GM19238 (cell line): ENCODE measurements at regions not wholly inside any gene's neighbourhood (a gene's known extent, or its start where the extent isn't known, plus 50 kb on each side); places are given as distances from the start of the nearest gene placed in this dataset.
"Not testable (repeated sequence)": the region's sequence is repeated elsewhere in the genome, so short reads cannot be mapped to it uniquely, and the experiment has no call there.

Experiments
- DNase-seq: peaks from one replicate; pipeline ENCODE4 v3.0.0; 2011; ENCODE audit warnings: low spot score; ENCODE audit not compliant: insufficient read length

DNA sequence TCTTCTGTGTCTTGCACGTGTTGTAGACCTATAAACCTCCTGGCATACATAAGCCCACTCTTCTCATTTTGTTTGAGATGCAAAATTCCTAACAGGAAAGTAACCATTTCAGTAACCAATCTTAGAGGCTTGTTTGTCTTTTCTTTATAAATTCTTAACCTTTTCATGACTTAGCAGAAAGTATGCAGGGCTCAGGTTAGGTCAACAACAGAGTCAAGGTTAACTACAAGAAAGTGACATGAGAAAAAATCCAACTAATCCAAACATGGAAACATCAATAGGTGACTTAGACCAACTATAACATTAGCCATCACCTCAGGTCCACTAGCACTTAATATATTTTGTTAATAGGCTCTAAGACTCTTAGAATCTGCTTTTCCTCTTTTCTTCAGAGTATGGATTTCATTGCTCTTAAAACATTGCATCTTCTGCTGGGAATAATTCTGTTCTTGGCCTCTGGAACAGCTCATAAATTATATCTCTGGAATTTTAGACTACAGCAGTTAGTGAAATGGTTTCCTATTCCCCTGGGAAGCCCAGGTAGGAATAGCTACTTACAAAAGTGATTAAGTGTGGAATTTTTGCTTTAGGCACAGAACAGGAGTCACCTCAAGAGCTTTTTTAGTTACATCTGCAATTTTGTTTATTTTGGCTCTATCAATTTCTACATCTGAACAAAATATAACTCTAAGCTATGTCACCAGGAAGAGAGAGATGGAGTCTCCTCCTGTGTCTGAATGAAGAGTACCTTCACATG lies 155.3 kb upstream of the ANKRD55 start:
- no peak for DNase-seq

DNA sequence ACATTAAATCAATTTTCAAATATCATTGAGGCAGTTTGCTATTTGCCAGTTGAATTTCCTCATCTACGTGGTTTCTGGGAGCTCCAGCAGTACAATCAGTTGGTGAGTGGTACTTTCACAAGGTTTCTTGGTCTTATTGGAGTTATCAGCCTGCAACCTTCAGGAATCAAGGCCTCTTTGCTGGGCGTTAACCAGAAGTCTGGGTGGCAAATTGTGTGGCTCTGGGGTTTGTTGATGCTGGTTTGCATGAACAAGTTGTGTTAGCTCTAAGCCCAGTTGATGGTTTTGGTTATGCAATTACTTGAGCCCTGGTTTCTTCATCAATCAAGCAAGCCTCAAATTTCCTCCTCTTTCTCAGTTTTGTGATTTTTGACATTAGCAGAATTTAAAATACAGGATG lies 152.9 kb upstream of the ANKRD55 start:
- no peak for DNase-seq

DNA sequence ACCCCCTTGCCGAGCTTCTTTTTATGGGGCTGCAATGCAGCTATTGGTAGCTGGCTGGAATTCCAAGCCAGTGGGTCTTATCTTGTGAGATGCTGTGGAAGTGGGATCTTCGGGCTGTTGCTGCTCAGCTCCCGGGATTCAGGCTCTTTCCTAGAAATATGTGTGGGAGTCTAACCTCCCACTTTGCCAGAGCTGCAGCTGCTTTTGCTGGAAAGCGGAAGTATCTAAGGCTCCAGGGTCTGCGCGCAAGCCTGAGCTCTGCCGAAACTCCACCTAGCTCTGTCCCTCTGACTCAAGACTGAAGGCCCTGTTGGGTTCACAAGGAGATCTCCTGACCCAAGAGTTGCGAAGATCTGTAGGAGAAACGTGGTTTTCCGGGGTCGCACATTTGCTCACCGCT lies 151.1 kb upstream of the ANKRD55 start:
- DNase-seq: no peak

DNA sequence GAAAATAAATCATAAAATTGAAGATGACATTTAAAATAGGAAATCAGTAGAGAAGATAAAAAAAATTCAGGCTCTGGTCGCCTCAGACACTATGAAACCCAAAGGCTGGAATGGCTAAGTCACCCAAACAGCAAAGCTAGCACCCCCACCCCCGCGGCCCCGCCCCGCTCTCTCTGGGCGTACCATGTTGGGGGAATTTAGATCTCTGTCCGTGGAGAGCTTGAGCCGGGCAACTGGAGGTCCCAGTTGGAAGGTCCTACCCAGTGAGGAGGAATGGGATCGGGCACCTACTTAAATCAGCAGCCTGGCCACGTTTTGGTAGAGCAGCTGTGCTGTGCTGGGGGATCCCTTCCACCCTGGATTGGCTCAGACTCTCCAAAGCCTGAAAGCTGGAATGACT lies 150.6 kb upstream of the ANKRD55 start:
- no peak for DNase-seq

GRCh38 chr5:56382896-56383295 lies 149.8 kb upstream of the ANKRD55 start:
- no peak for DNase-seq

- DNase-seq: no peak
These were observed 144.4 kb upstream of the ANKRD55 start for GRCh38 chr5:56377573-56377972.

- no peak for DNase-seq
These were observed 143.0 kb upstream of the ANKRD55 start for GRCh38 chr5:56376128-56376527.

DNA sequence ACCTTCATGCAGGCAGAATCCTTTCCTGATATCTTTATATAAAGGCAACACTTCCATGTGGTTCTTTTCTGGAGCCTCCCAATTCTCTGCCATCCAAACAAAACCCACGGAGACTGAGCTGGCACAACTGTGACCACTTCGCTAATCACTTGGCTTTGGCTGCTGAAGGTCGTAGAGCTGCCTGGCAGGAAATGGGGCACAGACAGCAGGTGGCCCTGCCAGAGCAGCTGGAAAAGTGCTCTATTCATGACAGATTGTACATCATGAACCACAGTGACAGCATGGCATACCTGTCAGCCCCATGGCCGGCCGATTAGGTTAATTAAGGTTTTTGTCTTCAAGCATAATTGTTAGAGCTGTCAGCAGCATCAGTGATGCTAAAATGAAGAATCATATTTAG lies 141.9 kb upstream of the ANKRD55 start:
- no peak for DNase-seq

DNA sequence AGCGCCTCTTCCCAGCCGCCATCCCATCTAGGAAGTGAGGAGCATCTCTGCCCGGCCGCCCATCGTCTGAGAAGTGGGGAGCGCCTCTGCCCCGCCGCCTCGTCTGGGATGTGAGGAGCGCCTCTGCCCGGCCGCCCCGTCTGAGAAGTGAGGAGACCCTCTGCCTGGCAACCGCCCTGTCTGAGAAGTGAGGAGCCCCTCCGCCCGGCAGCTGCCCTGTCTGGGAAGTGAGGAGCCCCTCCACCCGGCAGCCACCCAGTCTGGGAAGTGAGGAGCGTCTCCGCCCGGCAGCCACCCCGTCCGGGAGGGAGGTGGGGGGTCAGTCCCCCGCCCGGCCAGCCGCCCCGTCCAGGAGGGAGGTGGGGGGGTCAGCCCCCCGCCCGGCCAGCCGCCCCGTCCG lies 139.4 kb upstream of the ANKRD55 start:
- DNase-seq: not testable (repeated sequence)

DNA sequence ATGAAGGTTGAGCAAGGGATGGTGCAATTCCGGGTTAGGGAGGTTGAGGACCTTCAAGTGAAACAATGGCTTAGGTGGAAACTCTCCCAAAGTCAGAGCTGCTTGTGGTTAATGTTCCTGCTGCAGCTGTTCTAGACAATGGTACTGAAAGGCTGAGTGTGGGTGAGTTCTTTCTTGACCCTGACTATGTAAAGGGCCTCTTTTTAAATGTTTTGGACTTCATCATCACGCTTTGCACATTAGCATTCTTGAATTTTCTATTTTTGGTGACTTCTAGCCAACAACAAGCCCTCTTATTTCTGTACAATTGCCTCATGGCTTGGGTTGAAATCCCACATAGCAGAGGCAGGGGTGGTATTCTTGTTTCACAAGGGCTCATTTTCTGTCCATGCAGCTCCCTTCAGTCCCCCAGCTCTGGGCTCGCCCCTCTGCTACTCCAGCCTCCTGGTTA lies 136.3 kb upstream of the ANKRD55 start:
- DNase-seq: no peak

DNA sequence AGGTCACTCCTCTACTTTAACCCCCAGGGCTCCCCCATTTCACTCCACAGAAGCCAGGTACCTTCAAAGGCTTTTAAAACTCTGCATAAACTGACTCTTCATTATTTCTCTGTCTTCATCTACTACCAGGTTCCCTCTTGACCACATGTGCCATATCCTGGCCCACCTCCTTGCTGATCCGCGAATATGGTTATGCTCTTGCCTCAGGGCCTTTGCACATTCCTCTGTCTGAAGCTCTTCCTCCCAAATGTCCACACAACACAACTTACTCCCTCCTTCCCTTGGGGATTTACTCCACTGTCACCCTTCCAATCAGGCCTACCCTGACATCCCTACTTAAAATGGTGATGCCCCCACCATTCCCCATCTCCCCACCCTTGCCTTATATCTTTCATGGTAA lies 134.6 kb upstream of the ANKRD55 start:
- DNase-seq: no peak

DNA sequence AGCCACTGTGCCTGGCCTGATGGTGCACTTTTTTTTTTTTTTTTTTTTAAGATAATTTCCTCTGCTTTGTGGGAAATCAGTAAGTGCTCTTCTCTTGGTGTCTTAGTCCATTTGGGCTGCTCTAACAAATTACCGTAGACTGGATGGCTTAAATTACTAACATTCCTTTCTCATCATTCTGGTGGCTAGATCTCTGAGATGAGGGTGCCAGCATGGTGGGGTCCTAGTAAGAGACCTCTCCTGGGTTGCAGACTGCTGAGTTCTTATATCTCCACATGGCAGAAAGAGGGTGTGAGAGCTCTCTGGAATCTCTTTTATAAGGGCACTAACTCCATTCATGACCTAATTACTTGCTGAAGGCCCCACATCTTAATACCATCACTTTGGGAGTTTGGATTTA lies 133.9 kb upstream of the ANKRD55 start:
- no peak for DNase-seq

DNA sequence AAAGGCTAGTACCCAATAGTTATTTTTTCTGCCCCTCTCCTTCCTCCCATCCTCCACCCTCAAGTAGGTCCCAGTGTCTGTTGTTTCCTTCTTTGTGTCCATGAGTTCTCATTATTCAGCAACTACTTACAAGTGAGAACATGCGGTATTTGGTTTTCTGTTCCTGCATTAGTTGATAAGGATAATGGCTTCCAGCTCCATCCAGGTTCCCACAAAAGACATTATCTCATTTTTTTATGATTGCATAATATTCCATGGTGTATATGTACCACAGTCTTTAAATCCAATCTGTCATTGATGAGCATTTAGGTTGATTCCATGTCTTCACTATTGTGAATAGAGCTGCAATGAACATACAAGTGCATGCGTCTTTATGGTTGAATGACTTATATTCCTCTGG lies 128.3 kb upstream of the ANKRD55 start:
- no peak for DNase-seq

- no peak for DNase-seq
These were observed 127.7 kb upstream of the ANKRD55 start for GRCh38 chr5:56360816-56361215.

GRCh38 chr5:56359809-56360685 lies 126.9 kb upstream of the ANKRD55 start:
- DNase-seq: no peak

DNA sequence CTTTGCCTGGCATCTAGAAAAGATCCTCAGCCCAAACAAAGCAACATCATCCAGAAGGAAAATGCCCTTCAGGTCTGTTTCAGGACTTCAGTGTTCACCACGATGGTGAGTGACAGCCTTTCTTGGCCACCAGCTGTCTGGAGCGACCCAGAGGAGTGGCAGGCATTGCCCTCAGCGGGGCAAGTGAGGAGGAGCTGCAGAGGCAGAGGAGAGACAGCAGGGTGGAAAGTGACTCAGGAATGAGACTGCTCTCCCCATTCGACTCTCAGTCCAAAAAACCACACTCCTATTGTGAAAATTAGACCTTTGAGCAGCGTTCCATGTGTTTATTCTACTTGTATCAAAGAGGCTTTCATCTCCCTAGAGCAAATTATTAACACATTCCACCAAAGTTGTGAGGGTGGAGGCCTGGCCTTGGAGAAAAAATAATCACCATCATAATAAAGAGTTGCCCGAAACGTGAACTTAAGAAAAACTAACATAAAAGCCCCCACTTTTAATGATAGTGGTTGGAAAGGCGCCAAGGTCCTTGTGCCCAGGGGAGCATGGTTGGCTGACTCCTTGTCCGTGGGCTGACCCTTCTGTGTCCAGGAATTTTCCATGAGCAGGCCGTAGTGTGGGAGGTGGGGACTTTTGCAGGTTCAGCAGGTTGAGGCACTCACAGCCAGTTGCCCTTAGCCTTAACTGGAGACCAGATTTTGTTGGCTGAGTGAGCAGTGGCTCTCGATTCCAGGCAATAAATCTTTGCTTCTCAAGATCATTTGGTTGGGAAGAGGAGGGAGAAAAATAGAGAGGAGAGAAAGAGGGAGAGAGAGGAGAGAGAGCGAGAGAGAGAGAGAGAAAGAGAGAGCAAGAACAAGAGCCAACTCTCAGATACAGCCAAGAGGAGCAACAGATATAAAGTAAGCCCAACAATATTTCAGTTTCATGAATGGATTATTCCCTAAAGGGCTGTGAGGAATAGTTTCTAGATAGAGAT lies 125.9 kb upstream of the ANKRD55 start:
- no peak for DNase-seq

DNA sequence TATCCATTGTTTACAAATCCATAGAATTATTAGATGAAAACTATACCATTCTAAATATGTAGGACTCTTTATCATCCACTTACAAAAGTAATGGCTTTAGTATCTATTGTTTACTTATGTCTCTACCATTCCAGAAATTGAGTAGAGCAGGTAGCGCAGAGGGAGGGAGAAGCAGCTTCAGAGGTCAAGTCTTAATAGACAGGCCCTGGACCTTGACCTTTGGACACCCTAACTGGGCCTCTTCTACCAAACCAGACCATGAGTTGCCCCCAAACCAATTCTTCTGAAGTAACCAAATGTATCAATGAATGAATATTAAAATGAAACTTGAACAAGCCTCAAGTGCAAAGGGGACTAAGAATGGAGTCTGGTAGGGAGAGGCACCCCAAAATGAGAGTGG lies 124.9 kb upstream of the ANKRD55 start:
- no peak for DNase-seq

GRCh38 chr5:56357426-56357825 lies 124.3 kb upstream of the ANKRD55 start:
- DNase-seq: no peak

GRCh38 chr5:56356836-56357160 lies 123.7 kb upstream of the ANKRD55 start:
- no peak for DNase-seq

DNA sequence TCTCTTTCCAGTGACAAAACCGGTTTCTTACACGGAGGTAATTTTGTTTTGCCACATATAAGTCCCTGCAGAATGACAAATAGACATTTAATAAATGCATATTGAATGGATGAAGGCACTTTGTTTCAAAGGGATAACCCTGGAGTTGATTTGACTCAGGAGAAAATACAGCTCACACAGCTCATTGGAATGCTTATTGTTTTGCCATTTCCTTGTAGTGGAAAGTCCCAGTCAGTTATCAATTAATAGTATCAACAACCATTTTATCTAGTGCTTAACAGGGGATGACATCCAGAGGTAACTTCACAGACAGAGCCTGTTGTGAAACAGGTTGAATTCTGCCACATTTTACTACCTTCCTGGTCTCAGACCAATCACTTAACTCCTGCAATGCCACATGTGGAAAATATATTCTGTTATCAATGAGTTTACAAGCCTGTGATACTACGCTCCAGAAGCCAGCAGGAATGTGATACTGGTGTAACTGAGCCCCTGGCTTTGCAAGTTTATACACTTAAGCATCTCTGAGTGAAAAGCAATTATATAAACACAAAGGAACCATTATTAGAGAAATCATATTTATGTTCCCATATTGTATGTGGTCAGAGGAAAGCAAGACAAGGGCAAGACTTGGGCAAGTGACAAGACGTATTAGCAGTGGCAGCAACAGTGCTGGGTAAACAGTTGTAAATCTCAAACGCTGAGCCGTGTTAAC lies 123.1 kb upstream of the ANKRD55 start:
- DNase-seq: no peak

GRCh38 chr5:56354836-56355235 lies 121.7 kb upstream of the ANKRD55 start:
- no peak for DNase-seq
